Activated T-helper 1 cell treated with anti-CD3 and anti-CD28 coated beads, Interleukin-2, amount 50 U/mL, for 16 hours (primary cell): ENCODE measurements at regions not wholly inside any gene's neighbourhood (a gene's known extent, or its start where the extent isn't known, plus 50 kb on each side); places are given as distances from the start of the nearest gene placed in this dataset.

Source experiments
- DNase-seq, 2 donors: peaks; one replicate each; pipeline ENCODE4 v3.0.0-alpha.2; 2020; ENCODE audit warnings: low read depth in 1 of 2, low spot score in 1 of 2

- peak; percentile 9 to 11 for DNase-seq
Observed at GRCh38 chr16:66315210-66315825, 51.2 kb upstream of the CDH5 start.

GRCh38 chr16:66311306-66311705, 55.2 kb upstream of the CDH5 start:
- no peak for DNase-seq

- no peak for DNase-seq
Observed at GRCh38 chr16:66309215-66309807, 57.2 kb upstream of the CDH5 start.

- DNase-seq: no peak
Observed at GRCh38 chr16:66308096-66308495, 58.4 kb upstream of the CDH5 start.

- no peak for DNase-seq
Observed at GRCh38 chr16:66306366-66307150, 59.9 kb upstream of the CDH5 start.

- no peak for DNase-seq
Observed at GRCh38 chr16:66304961-66305360, 61.5 kb upstream of the CDH5 start.

- DNase-seq: no peak
Observed at GRCh38 chr16:66304151-66304550, 62.3 kb upstream of the CDH5 start.

GRCh38 chr16:66300501-66300900, 66.0 kb upstream of the CDH5 start:
- DNase-seq: no peak

- DNase-seq: no peak
Observed at GRCh38 chr16:66300037-66300436, 66.5 kb upstream of the CDH5 start.

- no peak for DNase-seq
Observed at GRCh38 chr16:66299349-66299748, 67.1 kb upstream of the CDH5 start.

- DNase-seq: no peak
Observed at GRCh38 chr16:66298571-66299120, 67.8 kb upstream of the CDH5 start.

GRCh38 chr16:66298006-66298405, 68.5 kb upstream of the CDH5 start:
- DNase-seq: no peak

- DNase-seq: no peak
Observed at GRCh38 chr16:66296591-66296990, 69.9 kb upstream of the CDH5 start.

GRCh38 chr16:66295761-66296546, 70.5 kb upstream of the CDH5 start:
- no peak for DNase-seq

- DNase-seq: no peak
Observed at GRCh38 chr16:66295213-66295612, 71.3 kb upstream of the CDH5 start.

- no peak for DNase-seq
Observed at GRCh38 chr16:66294507-66294906, 72.0 kb upstream of the CDH5 start.

GRCh38 chr16:66293932-66294331, 72.6 kb upstream of the CDH5 start:
- no peak for DNase-seq

GRCh38 chr16:66293207-66293735, 73.2 kb upstream of the CDH5 start:
- DNase-seq: no peak

- DNase-seq: no peak
Observed at GRCh38 chr16:66292241-66292935, 74.1 kb upstream of the CDH5 start.

GRCh38 chr16:66291833-66292232, 74.7 kb upstream of the CDH5 start:
- DNase-seq: no peak

GRCh38 chr16:66290431-66290830, 76.1 kb upstream of the CDH5 start:
- DNase-seq: no peak
